HEK293 (cell line): ENCODE measurements at regions not wholly inside any gene's neighbourhood (a gene's known extent, or its start where the extent isn't known, plus 50 kb on each side); places are given as distances from the start of the nearest gene placed in this dataset.
A peak's percentile ranks its signal among the peaks of the same experiment; 100 is the strongest.

Experiments used
- CTCF ChIA-PET: fragments of 350-600 bp; formaldehyde crosslinking; extraction: SDS; loops from one replicate; lab custom pipeline; 2021; ENCODE audit warnings: antibody characterized with exemption; lab: Yijun Ruan, JAX
- POLR2A ChIA-PET: fragments of 300-600 bp; formaldehyde crosslinking; extraction: SDS; loops from one replicate; lab custom pipeline; 2020; ENCODE audit warnings: antibody characterized with exemption, inconsistent platforms; lab: Yijun Ruan, JAX
- H3K27ac ChIP-seq: fragments of 200-500 bp; sonication (Bioruptor generic); 2 replicates; pipeline ENCODE4 v1.5.1; 2014; ENCODE audit warnings: low read depth, low read length, control low read depth, inconsistent platforms; ENCODE audit errors: extremely low read depth
- H3K36me3 ChIP-seq, 2 experiments: fragments of 200-500 bp in 1 of 2; sonication (Bioruptor generic) in 1 of 2; 1 replicate in 1 of 2; 2 replicates in 1 of 2; pipeline ENCODE4 v1.5.1; 2014 to 2017; ENCODE audit warnings: inconsistent platforms in 2 of 2, low read length in 2 of 2; ENCODE audit not compliant: control insufficient read depth in 2 of 2, insufficient read depth in 1 of 2
- H3K4me1 ChIP-seq: fragments of 200-500 bp; sonication (Bioruptor generic); 2 replicates; pipeline ENCODE4 v1.5.1; 2014; ENCODE audit warnings: mild to moderate bottlenecking, low read length, inconsistent platforms; ENCODE audit not compliant: control insufficient read depth, insufficient read depth
- H3K4me3 ChIP-seq: 2 replicates; pipeline ENCODE4 v1.5.1; 2011; ENCODE audit warnings: low read depth, mild to moderate bottlenecking, control low read depth, low read length, moderate library complexity
- H3K9me3 ChIP-seq: fragments of 200-500 bp; sonication (Bioruptor generic); 2 replicates; pipeline ENCODE4 v1.5.1; 2014; ENCODE audit warnings: low read depth, low read length, inconsistent platforms; ENCODE audit not compliant: control insufficient read depth, insufficient read depth
- PRDM1 ChIP-seq: fragments of 450-650 bp; formaldehyde crosslinking; IDR thresholded peaks from 2 replicates; pipeline ENCODE4; 2016; ENCODE audit warnings: missing biosample characterization, missing genetic modification characterization
- PRDM6 ChIP-seq: fragments of 450-650 bp; formaldehyde crosslinking; IDR thresholded peaks from 2 replicates; pipeline ENCODE4 v1.5.1; 2017; ENCODE audit warnings: missing biosample characterization, missing genetic modification characterization
- SETDB1 ChIP-seq: IDR thresholded peaks from one replicate; pipeline ENCODE4 v1.6.1; 2017; ENCODE audit warnings: mild to moderate bottlenecking, low read length, moderate library complexity, mixed read lengths; ENCODE audit not compliant: insufficient read length
- ZBTB17 ChIP-seq: fragments of 450-650 bp; formaldehyde crosslinking; IDR thresholded peaks from 2 replicates; pipeline ENCODE4 v1.5.1; 2016; ENCODE audit warnings: missing biosample characterization, missing genetic modification characterization
- ZBTB20 ChIP-seq: fragments of 450-650 bp; formaldehyde crosslinking; IDR thresholded peaks from 2 replicates; pipeline ENCODE4 v1.5.1; 2016; ENCODE audit warnings: missing biosample characterization, missing genetic modification characterization
- ZBTB21 ChIP-seq: fragments of 450-650 bp; formaldehyde crosslinking; IDR thresholded peaks from 2 replicates; pipeline ENCODE4 v1.5.1; 2017; ENCODE audit warnings: missing biosample characterization, missing genetic modification characterization
- ZIC2 ChIP-seq: fragments of 450-650 bp; formaldehyde crosslinking; IDR thresholded peaks from 2 replicates; pipeline ENCODE4 v1.5.1; 2016; ENCODE audit warnings: missing biosample characterization, missing genetic modification characterization
- ZNF19 ChIP-seq: fragments of 450-650 bp; formaldehyde crosslinking; IDR thresholded peaks from 2 replicates; pipeline ENCODE4; 2016; ENCODE audit warnings: missing biosample characterization, missing genetic modification characterization, low read depth
- ZNF335 ChIP-seq: fragments of 450-650 bp; formaldehyde crosslinking; conservative IDR thresholded peaks from 2 replicates; pipeline ENCODE4 v1.5.1; 2016; ENCODE audit warnings: missing biosample characterization, missing genetic modification characterization
- ZNF426 ChIP-seq: fragments of 450-650 bp; formaldehyde crosslinking; IDR thresholded peaks from 2 replicates; pipeline ENCODE4 v1.5.1; 2017; ENCODE audit warnings: missing biosample characterization, missing genetic modification characterization, mild to moderate bottlenecking, inconsistent platforms, moderate library complexity
- ZNF596 ChIP-seq: fragments of 450-650 bp; IDR thresholded peaks from 2 replicates; pipeline ENCODE4 v1.5.0; 2018; ENCODE audit warnings: missing biosample characterization, mild to moderate bottlenecking, missing genetic modification characterization, moderate library complexity
- ZNF660 ChIP-seq: fragments of 450-650 bp; IDR thresholded peaks from 2 replicates; pipeline ENCODE4 v1.5.1; 2018; ENCODE audit warnings: missing biosample characterization, mild to moderate bottlenecking, missing genetic modification characterization
- ZNF707 ChIP-seq: fragments of 450-650 bp; formaldehyde crosslinking; IDR thresholded peaks from 2 replicates; pipeline ENCODE4 v1.5.1; 2016; ENCODE audit warnings: missing biosample characterization, missing genetic modification characterization
- ZSCAN16 ChIP-seq: fragments of 450-650 bp; formaldehyde crosslinking; IDR thresholded peaks from 2 replicates; pipeline ENCODE4 v1.5.1; 2016; ENCODE audit warnings: missing biosample characterization, missing genetic modification characterization
- TF ChIP-seq, protein P1 (sequence below): fragments of 450-650 bp; formaldehyde crosslinking; IDR thresholded peaks from 2 replicates; pipeline ENCODE4 v1.5.1; 2016; ENCODE audit warnings: missing biosample characterization, missing genetic modification characterization, borderline replicate concordance
- TF ChIP-seq, protein P2 (sequence below): fragments of 450-650 bp; formaldehyde crosslinking; IDR thresholded peaks from 2 replicates; pipeline ENCODE4 v1.5.1; 2016; ENCODE audit warnings: missing biosample characterization, missing genetic modification characterization

- Histone ChIP-seq H3K4me3 (no peak overlapping the region), H3K36me3 (no peaks in the 10 kb centered on the region), H3K9me3 (no peaks in the 10 kb centered on the region), H3K4me1 (no peaks in the 10 kb centered on the region), H3K27ac (no peak overlapping the region)
- ChIA-PET POLR2A (no interaction called here), CTCF (interaction anchor here (0.5 to 2.2 kb wide), 6 partner anchors 9 to 464 kb away, joined by 3 to 20 read pairs (median 3); no protein-coding TSS in a partner anchor)
- TF ChIP-seq ZNF335 (tag by site-specific recombination) (0 out of 2 replicates have a peak, but pooled peaks have one; percentile 17), ZNF707 (tag by site-specific recombination) (no peak), ZBTB20 (no peak), SETDB1 (peak; percentile 18), ZIC2 (tag by site-specific recombination) (peak; percentile 48)
Observed at GRCh38 chr11:112564228-112564955, 303.7 kb upstream of the PLET1 start.

DNA sequence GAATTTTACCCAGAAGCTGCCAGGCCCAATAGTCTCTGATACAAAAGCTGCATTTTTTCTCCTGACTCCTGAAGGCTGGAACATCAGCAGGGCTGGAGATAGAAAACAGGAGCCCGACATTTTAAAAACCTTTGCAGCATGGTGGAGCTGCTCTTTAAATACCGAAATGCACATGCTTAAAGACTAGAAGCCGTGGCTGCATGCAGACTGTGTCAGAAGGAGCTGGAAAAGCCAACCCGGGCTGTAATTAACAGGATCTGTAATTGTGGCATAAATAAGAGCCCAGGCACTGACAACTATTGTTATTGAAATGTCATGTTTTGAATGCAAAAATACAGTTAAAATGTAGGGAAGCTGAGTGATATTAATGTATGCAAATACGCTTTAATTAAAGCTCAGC lies 304.9 kb upstream of the PLET1 start:
- TF ChIP-seq ZBTB21 (tag by site-specific recombination) (no peak), ZSCAN16 (tag by site-specific recombination) (no peak), ZNF19 (tag by site-specific recombination) (no peak), ZNF426 (tag by site-specific recombination) (no peak)
- Histone ChIP-seq H3K27ac (no peak overlapping the region), H3K9me3 (no peaks in the 10 kb centered on the region), H3K36me3 (no peaks in the 10 kb centered on the region), H3K4me3 (no peak overlapping the region), H3K4me1 (no peaks in the 10 kb centered on the region; the same call in 1 of the 2 replicates)
- POLR2A ChIA-PET = no interaction called here
- CTCF ChIA-PET = interaction anchor here (0.7 to 2.2 kb wide), 3 partner anchors 10 to 724 kb away, joined by 3 to 20 read pairs (median 6); no protein-coding TSS in a partner anchor

- ChIA-PET POLR2A (no interaction called here), CTCF (interaction anchor here (0.7 to 2.2 kb wide), 3 partner anchors 11 to 724 kb away, joined by 3 to 20 read pairs (median 6); no protein-coding TSS in a partner anchor)
- Histone ChIP-seq H3K27ac (no peak overlapping the region), H3K4me3 (no peak overlapping the region), H3K36me3 (no peaks in the 10 kb centered on the region), H3K4me1 (no peaks in the 10 kb centered on the region; the same call in 1 of the 2 replicates), H3K9me3 (no peaks in the 10 kb centered on the region)
- TF ChIP-seq ZSCAN16 (tag by site-specific recombination) (no peak), ZNF660 (peak; percentile 50)
- TF ChIP-seq, protein P1, sequence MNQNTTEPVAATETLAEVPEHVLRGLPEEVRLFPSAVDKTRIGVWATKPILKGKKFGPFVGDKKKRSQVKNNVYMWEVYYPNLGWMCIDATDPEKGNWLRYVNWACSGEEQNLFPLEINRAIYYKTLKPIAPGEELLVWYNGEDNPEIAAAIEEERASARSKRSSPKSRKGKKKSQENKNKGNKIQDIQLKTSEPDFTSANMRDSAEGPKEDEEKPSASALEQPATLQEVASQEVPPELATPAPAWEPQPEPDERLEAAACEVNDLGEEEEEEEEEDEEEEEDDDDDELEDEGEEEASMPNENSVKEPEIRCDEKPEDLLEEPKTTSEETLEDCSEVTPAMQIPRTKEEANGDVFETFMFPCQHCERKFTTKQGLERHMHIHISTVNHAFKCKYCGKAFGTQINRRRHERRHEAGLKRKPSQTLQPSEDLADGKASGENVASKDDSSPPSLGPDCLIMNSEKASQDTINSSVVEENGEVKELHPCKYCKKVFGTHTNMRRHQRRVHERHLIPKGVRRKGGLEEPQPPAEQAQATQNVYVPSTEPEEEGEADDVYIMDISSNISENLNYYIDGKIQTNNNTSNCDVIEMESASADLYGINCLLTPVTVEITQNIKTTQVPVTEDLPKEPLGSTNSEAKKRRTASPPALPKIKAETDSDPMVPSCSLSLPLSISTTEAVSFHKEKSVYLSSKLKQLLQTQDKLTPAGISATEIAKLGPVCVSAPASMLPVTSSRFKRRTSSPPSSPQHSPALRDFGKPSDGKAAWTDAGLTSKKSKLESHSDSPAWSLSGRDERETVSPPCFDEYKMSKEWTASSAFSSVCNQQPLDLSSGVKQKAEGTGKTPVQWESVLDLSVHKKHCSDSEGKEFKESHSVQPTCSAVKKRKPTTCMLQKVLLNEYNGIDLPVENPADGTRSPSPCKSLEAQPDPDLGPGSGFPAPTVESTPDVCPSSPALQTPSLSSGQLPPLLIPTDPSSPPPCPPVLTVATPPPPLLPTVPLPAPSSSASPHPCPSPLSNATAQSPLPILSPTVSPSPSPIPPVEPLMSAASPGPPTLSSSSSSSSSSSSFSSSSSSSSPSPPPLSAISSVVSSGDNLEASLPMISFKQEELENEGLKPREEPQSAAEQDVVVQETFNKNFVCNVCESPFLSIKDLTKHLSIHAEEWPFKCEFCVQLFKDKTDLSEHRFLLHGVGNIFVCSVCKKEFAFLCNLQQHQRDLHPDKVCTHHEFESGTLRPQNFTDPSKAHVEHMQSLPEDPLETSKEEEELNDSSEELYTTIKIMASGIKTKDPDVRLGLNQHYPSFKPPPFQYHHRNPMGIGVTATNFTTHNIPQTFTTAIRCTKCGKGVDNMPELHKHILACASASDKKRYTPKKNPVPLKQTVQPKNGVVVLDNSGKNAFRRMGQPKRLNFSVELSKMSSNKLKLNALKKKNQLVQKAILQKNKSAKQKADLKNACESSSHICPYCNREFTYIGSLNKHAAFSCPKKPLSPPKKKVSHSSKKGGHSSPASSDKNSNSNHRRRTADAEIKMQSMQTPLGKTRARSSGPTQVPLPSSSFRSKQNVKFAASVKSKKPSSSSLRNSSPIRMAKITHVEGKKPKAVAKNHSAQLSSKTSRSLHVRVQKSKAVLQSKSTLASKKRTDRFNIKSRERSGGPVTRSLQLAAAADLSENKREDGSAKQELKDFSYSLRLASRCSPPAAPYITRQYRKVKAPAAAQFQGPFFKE = no peak
Observed at GRCh38 chr11:112566124-112566523, 305.5 kb upstream of the PLET1 start.

- no peaks in the 10 kb centered on the region; the same call in 1 of the 2 replicates for H3K4me1 ChIP-seq
- H3K27ac ChIP-seq = no peak overlapping the region
- CTCF ChIA-PET = interaction anchor here (0.9 to 2.3 kb wide), 2 partner anchors 14 to 17 kb away, joined by 3 to 12 read pairs; no protein-coding TSS in a partner anchor
- H3K9me3 ChIP-seq = no peaks in the 10 kb centered on the region
- H3K4me3 ChIP-seq = no peak overlapping the region
- H3K36me3 ChIP-seq = no peaks in the 10 kb centered on the region
- TF ChIP-seq, protein P2, sequence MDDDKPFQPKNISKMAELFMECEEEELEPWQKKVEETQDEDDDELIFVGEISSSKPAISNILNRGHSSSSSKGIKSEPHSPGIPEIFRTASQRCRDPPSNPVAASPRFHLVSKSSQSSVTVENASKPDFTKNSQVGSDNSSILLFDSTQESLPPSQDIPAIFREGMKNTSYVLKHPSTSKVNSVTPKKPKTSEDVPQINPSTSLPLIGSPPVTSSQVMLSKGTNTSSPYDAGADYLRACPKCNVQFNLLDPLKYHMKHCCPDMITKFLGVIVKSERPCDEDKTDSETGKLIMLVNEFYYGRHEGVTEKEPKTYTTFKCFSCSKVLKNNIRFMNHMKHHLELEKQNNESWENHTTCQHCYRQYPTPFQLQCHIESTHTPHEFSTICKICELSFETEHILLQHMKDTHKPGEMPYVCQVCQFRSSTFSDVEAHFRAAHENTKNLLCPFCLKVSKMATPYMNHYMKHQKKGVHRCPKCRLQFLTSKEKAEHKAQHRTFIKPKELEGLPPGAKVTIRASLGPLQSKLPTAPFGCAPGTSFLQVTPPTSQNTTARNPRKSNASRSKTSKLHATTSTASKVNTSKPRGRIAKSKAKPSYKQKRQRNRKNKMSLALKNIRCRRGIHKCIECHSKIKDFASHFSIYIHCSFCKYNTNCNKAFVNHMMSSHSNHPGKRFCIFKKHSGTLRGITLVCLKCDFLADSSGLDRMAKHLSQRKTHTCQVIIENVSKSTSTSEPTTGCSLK = no peak
- TF ChIP-seq PRDM1 = 0 out of 2 replicates have a peak, but pooled peaks have one; percentile 24
- TF ChIP-seq ZNF596 = no peak
- TF ChIP-seq PRDM6 (tag by site-specific recombination) = no peak
- TF ChIP-seq ZBTB17 (tag by site-specific recombination) = 0 out of 2 replicates have a peak, but pooled peaks have one; percentile 18
- POLR2A ChIA-PET = no interaction called here
Observed at GRCh38 chr11:112570333-112570732, 309.7 kb upstream of the PLET1 start.
